ENCODE measurements at regions not wholly inside any gene's neighbourhood (a gene's known extent, or its start where the extent isn't known, plus 50 kb on each side); places are given as distances from the start of the nearest gene placed in this dataset.

DNA sequence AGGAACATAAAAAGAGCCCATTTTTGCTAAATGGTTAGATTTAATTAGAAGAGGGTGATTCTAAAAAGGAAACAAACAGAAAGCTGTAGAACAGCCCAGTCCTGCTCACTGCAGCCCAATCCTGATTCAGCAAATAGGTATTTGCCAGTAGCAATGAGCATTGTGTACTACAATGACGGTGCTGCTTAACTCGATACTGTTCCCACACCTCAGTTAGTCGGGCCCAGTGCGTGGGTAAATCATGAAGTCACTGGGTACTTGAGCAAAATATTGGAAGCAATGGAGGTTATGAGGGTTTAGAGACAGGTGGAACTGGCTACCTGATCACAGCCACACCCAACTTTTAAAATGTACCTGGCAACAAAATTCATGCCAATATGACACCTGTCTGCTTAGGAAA lies 101.5 kb upstream of the ADGRL2 start:
- no peak for TF ChIP-seq CTCF (IDR thresholded peaks at IDR 0.05)

GRCh38 chr1:81695741-81696140 lies 105.0 kb upstream of the ADGRL2 start:
- ChIA-PET CTCF (no interaction called here), POLR2A (no interaction called here)
- no peak overlapping the region for H3K27ac Mint-ChIP-seq
- H3K4me3 Mint-ChIP-seq, result no peak overlapping the region
- H3K36me3 Mint-ChIP-seq (ENCODE audit: low read depth), result no peaks in the 10 kb centered on the region
- no peaks in the 10 kb centered on the region for H3K27me3 Mint-ChIP-seq
- no peak for TF ChIP-seq CTCF (IDR thresholded peaks at IDR 0.05)
- peaks cover 2% of the 10 kb centered on the region for H3K9me3 Mint-ChIP-seq
- DNase-seq, result no peak
- H3K4me1 Mint-ChIP-seq, result no peaks in the 10 kb centered on the region
- intact Hi-C loops (cut with micrococcal nuclease), result no loop called here
- ATAC-seq (ENCODE audit: low read depth), result no peak

More for the DNA sequence above, 101.5 kb upstream of the ADGRL2 start:
- no peaks in the 10 kb centered on the region for H3K27me3 Mint-ChIP-seq
- peaks cover 2% of the 10 kb centered on the region for H3K9me3 Mint-ChIP-seq
- H3K4me1 Mint-ChIP-seq, result no peaks in the 10 kb centered on the region
- H3K27ac Mint-ChIP-seq, result no peak overlapping the region
- no peak for DNase-seq
- ATAC-seq (ENCODE audit: low read depth), result no peak
- H3K4me3 Mint-ChIP-seq, result no peak overlapping the region
- ChIA-PET CTCF (no interaction called here), POLR2A (no interaction called here)
- intact Hi-C loops (cut with micrococcal nuclease), result no loop called here
- no peaks in the 10 kb centered on the region for H3K36me3 Mint-ChIP-seq (ENCODE audit: low read depth)

DNA sequence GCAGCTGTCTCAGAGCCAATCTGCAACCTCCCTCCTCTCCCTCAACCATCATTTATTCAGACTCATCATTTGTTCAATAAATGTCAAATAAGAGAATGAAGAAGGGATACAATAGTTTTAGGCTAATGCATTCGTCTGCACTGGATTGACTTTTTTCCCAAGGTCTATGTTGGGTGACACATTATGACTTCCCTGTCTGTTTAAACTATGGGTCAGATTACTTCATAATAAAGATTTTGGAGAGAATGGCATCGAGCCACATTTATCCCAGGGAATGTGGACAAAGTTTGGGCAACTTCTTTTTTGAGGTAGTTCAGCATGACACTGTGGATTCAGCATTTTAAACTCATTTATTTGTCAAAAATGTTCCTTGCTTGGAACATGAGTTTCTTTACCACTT lies 107.4 kb upstream of the ADGRL2 start:
- intact Hi-C loops (cut with micrococcal nuclease), result no loop called here
- CTCF ChIA-PET, result no interaction called here
- H3K4me1 Mint-ChIP-seq, result no peaks in the 10 kb centered on the region
- DNase-seq, result no peak
- no peak overlapping the region for H3K27ac Mint-ChIP-seq
- peaks cover 2% of the 10 kb centered on the region for H3K9me3 Mint-ChIP-seq
- no peaks in the 10 kb centered on the region for H3K27me3 Mint-ChIP-seq
- ATAC-seq (ENCODE audit: low read depth), result no peak
- TF ChIP-seq CTCF (IDR thresholded peaks at IDR 0.05), result no peak
- POLR2A ChIA-PET, result no interaction called here
- no peak overlapping the region for H3K4me3 Mint-ChIP-seq
- no peaks in the 10 kb centered on the region for H3K36me3 Mint-ChIP-seq (ENCODE audit: low read depth)

DNA sequence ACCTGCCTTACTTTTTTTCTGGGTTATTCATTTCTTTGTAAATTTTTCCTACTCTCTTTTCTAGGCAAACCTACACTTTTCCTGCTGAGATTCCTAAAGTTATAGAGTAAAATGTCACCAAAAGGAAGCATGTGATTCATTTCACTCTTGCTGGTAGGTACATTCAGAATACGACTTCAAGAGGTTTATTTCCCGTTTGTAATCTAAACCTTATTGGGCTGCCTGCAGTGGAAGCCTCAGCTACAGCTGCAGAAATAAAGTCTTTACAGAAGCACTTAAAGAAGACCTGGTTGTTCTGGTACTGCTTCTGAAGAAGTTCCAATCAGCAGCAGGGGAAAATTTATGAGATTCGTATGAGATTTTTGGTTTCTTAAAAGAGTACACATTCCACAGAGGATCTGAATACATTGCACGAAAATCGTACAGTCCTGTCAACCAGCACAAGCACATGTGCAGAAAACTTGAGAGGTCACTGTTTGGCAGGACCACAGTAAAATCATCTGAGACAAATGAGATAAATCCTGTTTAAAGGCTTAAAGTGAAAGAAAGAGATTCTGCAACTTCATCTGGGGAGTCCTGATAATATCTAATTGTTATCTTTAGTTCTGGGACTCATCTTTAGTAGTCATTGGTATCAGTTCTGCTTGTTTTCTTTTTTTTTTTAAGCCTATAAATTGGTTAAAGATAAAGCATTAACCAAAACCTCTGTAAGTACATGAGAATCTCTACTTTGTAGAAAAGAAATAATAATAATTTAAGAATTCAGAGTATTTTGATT lies 109.9 kb upstream of the ADGRL2 start:
- no peaks in the 10 kb centered on the region for H3K27me3 Mint-ChIP-seq
- intact Hi-C loops (cut with micrococcal nuclease), result no loop called here
- H3K4me3 Mint-ChIP-seq, result no peak overlapping the region
- POLR2A ChIA-PET, result no interaction called here
- H3K4me1 Mint-ChIP-seq, result no peaks in the 10 kb centered on the region
- H3K27ac Mint-ChIP-seq, result no peak overlapping the region
- no peaks in the 10 kb centered on the region for H3K36me3 Mint-ChIP-seq (ENCODE audit: low read depth)
- no peak for ATAC-seq (ENCODE audit: low read depth)
- no peak for TF ChIP-seq CTCF (IDR thresholded peaks at IDR 0.05)
- no peak for DNase-seq
- CTCF ChIA-PET, result no interaction called here
- no peaks in the 10 kb centered on the region for H3K9me3 Mint-ChIP-seq

GRCh38 chr1:81689531-81689941 lies 111.2 kb upstream of the ADGRL2 start:
- POLR2A ChIA-PET, result no interaction called here
- ATAC-seq (ENCODE audit: low read depth), result no peak
- no peak overlapping the region for H3K4me3 Mint-ChIP-seq
- H3K4me1 Mint-ChIP-seq, result no peaks in the 10 kb centered on the region
- CTCF ChIA-PET, result no interaction called here
- DNase-seq, result no peak
- no peaks in the 10 kb centered on the region for H3K9me3 Mint-ChIP-seq
- H3K36me3 Mint-ChIP-seq (ENCODE audit: low read depth), result no peaks in the 10 kb centered on the region
- intact Hi-C loops (cut with micrococcal nuclease), result no loop called here
- no peak overlapping the region for H3K27ac Mint-ChIP-seq
- no peaks in the 10 kb centered on the region for H3K27me3 Mint-ChIP-seq
- TF ChIP-seq CTCF (IDR thresholded peaks at IDR 0.05), result no peak
